PC-3 (cell line): ENCODE measurements at regions not wholly inside any gene's neighbourhood (a gene's known extent, or its start where the extent isn't known, plus 50 kb on each side); places are given as distances from the start of the nearest gene placed in this dataset.

Experiments
- CTCF ChIP-seq: fragments of 300-600 bp; sonication (generic); conservative IDR thresholded peaks from 2 replicates; pipeline ENCODE4 v1.5.1; 2017; ENCODE audit warnings: antibody characterized with exemption, low read depth, mild to moderate bottlenecking, low read length
- EZH2 ChIP-seq: fragments of 300-600 bp; sonication (generic); IDR thresholded peaks from one replicate; pipeline ENCODE4 v1.6.1; 2017; ENCODE audit warnings: antibody characterized with exemption, mild to moderate bottlenecking, low read length; ENCODE audit not compliant: unreplicated experiment

GRCh38 chr3:193815246-193816027 is 222.4 kb downstream of the OPA1 start:
- no peak for TF ChIP-seq CTCF
- no peak for TF ChIP-seq EZH2
